Middle frontal gyrus (tissue), 1 donor: ENCODE measurements at regions not wholly inside any gene's neighbourhood (a gene's known extent, or its start where the extent isn't known, plus 50 kb on each side); places are given as distances from the start of the nearest gene placed in this dataset.

ENCODE experiments used
- DNase-seq: peaks from one replicate; pipeline ENCODE4 v3.0.0-alpha.2; 2015; ENCODE audit warnings: low spot score; ENCODE audit errors: extremely low spot score

GRCh38 chr2:136221026-136221425, 103.1 kb upstream of the CXCR4 start:
- no peak for DNase-seq

GRCh38 chr2:136219963-136220362, 102.0 kb upstream of the CXCR4 start:
- DNase-seq: no peak

- DNase-seq: no peak
Measured at GRCh38 chr2:136219341-136219740, 101.4 kb upstream of the CXCR4 start.

- no peak for DNase-seq
Measured at GRCh38 chr2:136217996-136218395, 100.0 kb upstream of the CXCR4 start.

- DNase-seq: no peak
Measured at GRCh38 chr2:136215908-136216472, 98.0 kb upstream of the CXCR4 start.

- DNase-seq: no peak
Measured at GRCh38 chr2:136215449-136215848, 97.5 kb upstream of the CXCR4 start.

GRCh38 chr2:136214307-136215200, 96.6 kb upstream of the CXCR4 start:
- DNase-seq: no peak

- DNase-seq: no peak
Measured at GRCh38 chr2:136213836-136214235, 95.9 kb upstream of the CXCR4 start.

- no peak for DNase-seq
Measured at GRCh38 chr2:136212426-136213378, 94.8 kb upstream of the CXCR4 start.

- no peak for DNase-seq
Measured at GRCh38 chr2:136211701-136212100, 93.8 kb upstream of the CXCR4 start.

GRCh38 chr2:136210822-136211221, 92.9 kb upstream of the CXCR4 start:
- no peak for DNase-seq

- no peak for DNase-seq
Measured at GRCh38 chr2:136210455-136210805, 92.5 kb upstream of the CXCR4 start.

- no peak for DNase-seq
Measured at GRCh38 chr2:136209561-136210454, 91.9 kb upstream of the CXCR4 start.

- no peak for DNase-seq
Measured at GRCh38 chr2:136208682-136209420, 90.9 kb upstream of the CXCR4 start.

GRCh38 chr2:136207665-136208064, 89.7 kb upstream of the CXCR4 start:
- DNase-seq: no peak

GRCh38 chr2:136207030-136207623, 89.2 kb upstream of the CXCR4 start:
- DNase-seq: no peak

- DNase-seq: no peak
Measured at GRCh38 chr2:136206613-136207012, 88.7 kb upstream of the CXCR4 start.

GRCh38 chr2:136205615-136206014, 87.7 kb upstream of the CXCR4 start:
- no peak for DNase-seq

GRCh38 chr2:136204971-136205370, 87.0 kb upstream of the CXCR4 start:
- no peak for DNase-seq

GRCh38 chr2:136195226-136195625, 77.3 kb upstream of the CXCR4 start:
- DNase-seq: no peak
